Activated naive CD8-positive, alpha-beta T cell treated with anti-CD3 and anti-CD28 coated beads, Interleukin-2, amount 50 U/mL, for 24 hours (primary cell): ENCODE measurements at regions not wholly inside any gene's neighbourhood (a gene's known extent, or its start where the extent isn't known, plus 50 kb on each side); places are given as distances from the start of the nearest gene placed in this dataset.

Source experiments
- ATAC-seq: fragments of 150-1000 bp; cut with Tn5 transposase; one replicate; pipeline ENCODE4 v1.10.0; 2021
- DNase-seq: peaks from one replicate; pipeline ENCODE4 v3.0.0; 2021
- H3K27ac Mint-ChIP-seq: one replicate; pipeline ENCODE4 v1.8.0; 2021; ENCODE audit warnings: mild to moderate bottlenecking, mixed read lengths
- H3K27me3 Mint-ChIP-seq: one replicate; pipeline ENCODE4 v1.8.0; 2021; ENCODE audit warnings: mixed read lengths
- H3K36me3 Mint-ChIP-seq: one replicate; pipeline ENCODE4 v1.8.0; 2021; ENCODE audit warnings: low read depth, mixed read lengths
- H3K4me1 Mint-ChIP-seq: one replicate; pipeline ENCODE4 v1.8.0; 2021; ENCODE audit warnings: mixed read lengths
- H3K4me3 Mint-ChIP-seq: one replicate; pipeline ENCODE4 v1.8.0; 2021; ENCODE audit warnings: mild to moderate bottlenecking, moderate library complexity, mixed read lengths
- H3K9me3 Mint-ChIP-seq: one replicate; pipeline ENCODE4 v1.8.0; 2021; ENCODE audit warnings: mixed read lengths

DNA sequence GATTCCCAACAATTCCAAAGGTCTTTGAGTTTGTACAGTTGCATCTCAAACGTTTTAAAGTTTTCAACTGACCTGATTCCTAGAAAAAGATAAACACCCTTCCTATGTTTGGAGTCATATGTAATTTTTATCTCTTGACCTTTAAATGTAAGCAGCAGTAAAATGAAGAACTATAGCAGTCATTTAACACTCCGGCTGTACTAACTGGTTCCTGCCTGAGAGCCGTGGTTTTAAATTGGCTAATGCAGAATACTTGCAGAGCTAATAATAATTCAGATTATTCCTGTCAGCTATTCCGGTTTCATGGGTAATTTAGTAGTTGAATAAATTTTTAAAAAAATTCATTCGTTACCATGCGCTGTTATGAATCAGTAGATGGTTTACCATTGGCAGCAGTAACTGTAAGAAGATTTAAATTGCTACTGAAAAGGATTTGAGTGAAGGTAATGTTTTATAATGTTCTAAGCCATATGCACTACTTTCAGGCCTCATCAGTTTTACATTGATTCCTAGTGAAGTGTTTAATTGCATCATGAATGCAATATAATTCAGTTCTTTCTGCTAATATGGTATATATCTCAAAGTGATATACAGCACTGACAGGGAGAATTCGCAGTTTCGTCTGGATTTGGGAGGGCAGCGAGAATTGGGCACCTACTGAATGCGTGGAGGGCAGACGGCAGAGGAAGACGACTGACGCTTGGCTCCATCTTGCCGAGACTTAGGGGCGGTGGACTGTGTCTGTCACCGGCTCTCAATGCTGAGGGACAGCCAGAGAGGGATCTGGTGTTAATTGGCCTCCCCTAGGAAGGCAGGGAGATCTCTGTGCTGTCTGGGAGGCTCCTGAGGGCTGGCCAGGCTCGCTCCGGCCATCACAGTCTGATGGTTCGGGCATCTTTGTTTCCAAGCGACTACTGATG, 217.7 kb downstream of the PHETA1 start:
- Mint-ChIP-seq H3K4me3 (no peak overlapping the region), H3K36me3 (no peaks in the 10 kb centered on the region), H3K27me3 (peaks cover 5% of the 10 kb centered on the region), H3K4me1 (no peaks in the 10 kb centered on the region), H3K27ac (no peak overlapping the region), H3K9me3 (peaks cover 4% of the 10 kb centered on the region)
- ATAC-seq: no peak
- DNase-seq: no peak

DNA sequence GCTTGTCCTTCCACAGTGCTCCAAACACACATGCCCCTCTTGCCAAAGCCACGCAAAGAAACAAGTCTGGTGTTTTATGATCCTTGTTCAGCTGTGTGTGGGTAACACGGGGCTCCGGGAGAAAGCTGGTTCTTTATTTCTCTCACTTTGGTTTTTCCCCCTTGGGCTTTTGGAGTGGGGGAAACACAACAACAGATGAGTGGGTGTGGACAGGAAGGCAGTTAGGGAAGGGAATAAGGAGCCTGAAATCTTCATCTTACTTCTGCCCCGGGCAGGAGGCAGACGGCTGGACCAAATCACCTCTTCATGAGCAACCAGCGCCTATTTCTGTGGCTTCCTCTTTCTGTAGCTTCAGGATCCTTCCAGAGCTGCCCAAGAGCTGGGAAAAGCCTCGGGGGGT, 218.5 kb downstream of the PHETA1 start:
- H3K4me1 Mint-ChIP-seq: no peaks in the 10 kb centered on the region
- H3K4me3 Mint-ChIP-seq: no peak overlapping the region
- ATAC-seq (no peak), DNase-seq (no peak)
- peaks cover 5% of the 10 kb centered on the region for H3K27me3 Mint-ChIP-seq
- H3K36me3 Mint-ChIP-seq: no peaks in the 10 kb centered on the region
- H3K9me3 Mint-ChIP-seq: peaks cover 4% of the 10 kb centered on the region
- H3K27ac Mint-ChIP-seq: no peak overlapping the region

DNA sequence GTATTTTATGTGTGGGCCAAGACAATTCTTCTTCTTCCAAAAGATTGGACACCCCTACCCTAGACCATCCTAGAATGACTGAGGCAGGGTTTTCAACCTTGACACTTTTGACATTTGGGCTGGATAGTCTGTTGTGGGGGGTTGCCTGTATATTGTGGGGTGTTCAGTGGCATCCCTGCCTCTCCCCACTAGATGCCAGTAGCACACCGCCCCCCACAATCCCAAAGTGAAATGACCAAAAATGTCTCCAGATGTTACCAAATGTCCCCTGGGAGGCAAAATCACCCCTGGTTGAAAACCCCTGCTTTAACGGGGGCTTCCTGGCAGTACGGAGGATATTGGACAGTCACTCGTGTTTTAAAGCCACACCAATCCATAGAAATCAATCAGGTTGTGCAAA, 219.6 kb downstream of the PHETA1 start:
- Mint-ChIP-seq H3K27ac (no peak overlapping the region), H3K36me3 (no peaks in the 10 kb centered on the region), H3K27me3 (peaks cover 5% of the 10 kb centered on the region), H3K4me3 (no peak overlapping the region), H3K4me1 (no peaks in the 10 kb centered on the region), H3K9me3 (peaks cover 4% of the 10 kb centered on the region)
- DNase-seq (no peak), ATAC-seq (no peak)

DNA sequence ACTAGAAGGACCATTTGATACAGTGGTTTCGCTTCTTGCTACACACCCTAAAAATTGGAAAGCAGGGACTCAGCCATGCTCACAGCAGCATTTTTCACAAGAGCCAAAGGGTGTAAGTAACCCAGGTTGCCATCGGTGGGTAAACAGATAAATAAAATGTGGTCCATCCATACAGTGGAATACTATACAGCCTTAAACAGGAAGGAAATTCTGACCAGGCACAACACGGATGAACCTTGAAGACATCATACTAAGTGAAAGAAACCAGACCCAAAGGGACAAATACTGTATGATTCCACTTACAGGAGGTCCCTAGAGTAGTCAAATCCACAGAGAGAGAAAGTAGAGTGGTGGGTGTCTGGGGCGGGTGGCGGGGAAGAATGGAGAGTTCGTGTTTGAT, 220.9 kb downstream of the PHETA1 start:
- Mint-ChIP-seq H3K27ac (no peak overlapping the region), H3K27me3 (peaks cover 5% of the 10 kb centered on the region), H3K9me3 (peaks cover 4% of the 10 kb centered on the region), H3K36me3 (no peaks in the 10 kb centered on the region), H3K4me1 (no peaks in the 10 kb centered on the region), H3K4me3 (no peak overlapping the region)
- ATAC-seq (no peak), DNase-seq (no peak)

DNA sequence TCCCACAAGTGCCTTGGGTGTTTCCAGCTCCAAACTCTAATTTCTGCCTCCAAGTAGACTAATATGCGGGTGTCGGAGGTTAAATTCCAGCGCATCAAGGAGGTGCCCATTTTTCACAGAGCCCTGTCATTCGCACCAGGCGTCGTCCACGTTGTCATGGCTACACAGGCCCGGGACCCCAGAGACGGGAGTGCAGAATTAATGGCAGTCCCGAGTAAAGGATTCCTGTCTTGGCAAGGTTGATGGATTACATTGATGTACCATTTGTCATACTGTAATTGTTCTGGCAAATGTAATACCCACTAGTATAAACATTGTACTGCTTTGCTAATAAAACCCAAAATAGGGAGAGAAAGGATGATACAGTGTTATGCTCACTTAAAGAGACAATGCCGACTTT, 222.9 kb upstream of the MYL2 start:
- peaks cover 2% of the 10 kb centered on the region for H3K27me3 Mint-ChIP-seq

DNA sequence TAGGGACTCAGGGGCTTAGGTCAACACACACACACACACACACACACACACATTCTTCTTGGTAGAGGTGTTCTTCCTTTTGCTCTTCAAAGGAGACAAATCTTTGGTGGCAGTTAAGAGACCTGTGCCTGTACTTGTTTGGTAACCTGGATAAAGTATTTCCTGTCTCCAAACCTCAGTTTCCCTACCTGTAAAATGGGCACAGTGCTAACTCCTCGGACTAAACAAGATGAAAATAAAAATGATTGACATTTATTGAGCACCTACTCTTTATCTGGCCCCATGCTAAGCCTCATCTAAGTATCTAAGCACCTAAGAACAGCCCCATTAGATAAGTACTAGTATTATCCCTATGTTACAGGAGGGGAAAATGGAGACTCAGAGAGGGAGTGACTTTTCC, 220.8 kb upstream of the MYL2 start:
- no peaks in the 10 kb centered on the region for H3K9me3 Mint-ChIP-seq
- no peak overlapping the region for H3K27ac Mint-ChIP-seq
- H3K4me1 Mint-ChIP-seq: no peaks in the 10 kb centered on the region
- no peaks in the 10 kb centered on the region for H3K36me3 Mint-ChIP-seq
- ATAC-seq (no peak), DNase-seq (no peak)
- H3K27me3 Mint-ChIP-seq: no peaks in the 10 kb centered on the region
- H3K4me3 Mint-ChIP-seq: no peak overlapping the region

More for the DNA sequence above, 222.9 kb upstream of the MYL2 start:
- no peaks in the 10 kb centered on the region for H3K36me3 Mint-ChIP-seq
- DNase-seq (no peak), ATAC-seq (no peak)
- peaks cover 4% of the 10 kb centered on the region for H3K9me3 Mint-ChIP-seq
- no peak overlapping the region for H3K27ac Mint-ChIP-seq
- H3K4me3 Mint-ChIP-seq: no peak overlapping the region
- no peaks in the 10 kb centered on the region for H3K4me1 Mint-ChIP-seq

DNA sequence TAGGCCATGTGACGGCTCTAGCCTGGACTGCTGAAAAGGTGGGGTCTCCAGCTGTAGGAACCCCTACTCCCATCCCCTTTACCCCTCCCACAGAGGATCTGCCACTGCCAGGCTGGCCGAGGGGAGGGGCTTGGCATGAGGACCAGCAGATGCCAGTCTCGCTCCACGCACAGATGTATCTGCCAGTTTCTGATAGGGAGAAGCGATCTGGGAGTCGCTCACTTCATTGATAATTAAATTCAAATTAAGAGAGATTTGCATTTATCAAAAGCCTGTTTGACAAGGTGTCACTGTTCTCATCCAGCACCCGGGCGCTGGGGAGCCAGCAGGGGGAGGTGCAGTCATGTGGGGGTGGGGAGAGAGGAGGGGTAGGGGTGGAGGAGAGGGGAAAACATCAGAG, 217.6 kb upstream of the MYL2 start:
- Mint-ChIP-seq H3K27ac (no peak overlapping the region), H3K27me3 (peaks cover 2% of the 10 kb centered on the region), H3K9me3 (no peaks in the 10 kb centered on the region), H3K4me1 (no peaks in the 10 kb centered on the region), H3K36me3 (no peaks in the 10 kb centered on the region), H3K4me3 (no peak overlapping the region)
- ATAC-seq: no peak
- DNase-seq: no peak

DNA sequence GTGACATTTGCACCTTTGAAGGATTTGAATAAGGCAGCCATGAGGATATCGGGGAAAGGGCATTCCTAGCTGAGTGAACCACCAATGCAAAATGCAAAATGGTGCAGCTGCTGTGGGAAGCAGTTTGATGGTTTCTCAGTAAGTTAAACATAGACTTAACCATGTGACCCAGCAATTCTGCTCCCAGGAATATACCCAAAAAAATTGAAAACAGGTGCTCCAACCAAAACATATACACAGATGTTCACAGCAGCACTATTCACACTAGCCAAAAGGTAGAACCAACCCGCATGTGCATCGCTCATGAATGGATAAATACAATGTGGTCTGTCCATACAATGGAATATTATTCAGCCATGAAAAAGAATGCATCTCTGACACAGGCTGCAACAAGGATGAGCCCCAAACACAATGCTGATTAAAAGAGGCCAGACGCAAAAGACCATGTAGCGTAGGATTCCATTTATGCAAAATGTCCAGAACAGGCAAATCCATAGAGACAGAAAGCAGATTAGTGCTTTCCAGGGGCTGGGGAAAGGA, 215.0 kb upstream of the MYL2 start:
- peaks cover 2% of the 10 kb centered on the region for H3K27me3 Mint-ChIP-seq
- no peak overlapping the region for H3K27ac Mint-ChIP-seq
- H3K4me1 Mint-ChIP-seq: no peaks in the 10 kb centered on the region
- no peak overlapping the region for H3K4me3 Mint-ChIP-seq
- DNase-seq: no peak
- H3K36me3 Mint-ChIP-seq: no peaks in the 10 kb centered on the region
- no peaks in the 10 kb centered on the region for H3K9me3 Mint-ChIP-seq
- no peak for ATAC-seq

DNA sequence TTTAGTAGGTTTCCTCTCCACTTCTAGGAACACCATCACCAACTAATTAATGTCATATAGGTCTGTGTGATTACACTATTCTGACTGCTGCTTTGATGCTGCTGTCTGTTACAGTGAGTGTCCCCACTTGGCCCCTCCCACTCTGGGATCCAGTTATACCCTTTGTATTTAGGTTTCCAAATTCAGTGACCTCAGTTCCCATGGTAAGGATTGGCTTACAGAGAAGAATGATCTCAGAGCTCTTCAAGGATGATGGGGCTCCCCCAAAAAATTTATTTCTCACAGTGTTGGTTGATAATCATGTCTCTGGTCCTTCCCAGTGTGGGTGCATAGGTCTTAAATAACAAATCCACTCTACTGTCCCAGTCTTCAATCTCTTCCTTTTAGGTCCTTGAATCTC, 210.0 kb upstream of the MYL2 start:
- Mint-ChIP-seq H3K4me1 (no peaks in the 10 kb centered on the region), H3K27ac (no peak overlapping the region), H3K36me3 (no peaks in the 10 kb centered on the region), H3K27me3 (peaks cover 2% of the 10 kb centered on the region), H3K9me3 (no peaks in the 10 kb centered on the region), H3K4me3 (no peak overlapping the region)
- DNase-seq: no peak
- no peak for ATAC-seq

DNA sequence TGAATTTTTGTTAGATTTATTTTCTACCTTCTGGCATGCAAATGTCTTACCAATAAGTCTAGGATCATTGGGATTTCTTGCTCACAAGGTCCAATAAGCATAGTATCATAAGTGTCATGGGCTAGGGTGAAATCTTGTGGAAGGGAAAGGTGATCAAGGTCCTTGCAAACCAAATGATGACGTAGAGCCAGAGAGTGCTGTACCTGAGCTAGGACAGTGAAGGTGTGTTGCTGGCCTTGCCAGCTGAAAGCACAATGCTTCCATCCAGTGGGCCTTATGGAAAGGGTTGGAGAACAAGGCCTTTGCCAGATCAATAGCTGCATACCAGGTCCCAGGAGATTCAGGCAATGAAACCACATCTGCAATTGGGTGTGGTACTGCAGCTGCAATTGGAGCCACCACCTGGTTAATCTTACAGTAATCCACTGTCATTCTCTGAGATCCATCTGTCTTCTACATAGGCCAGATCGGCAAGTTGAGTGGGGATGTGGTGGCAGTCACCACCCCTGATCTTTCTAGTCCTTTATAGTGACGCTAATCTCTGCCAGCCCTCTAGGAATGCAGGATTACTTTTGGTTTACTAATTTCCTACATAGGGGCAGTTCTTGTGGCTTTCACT, 208.9 kb upstream of the MYL2 start:
- Mint-ChIP-seq H3K4me3 (no peak overlapping the region), H3K27ac (no peak overlapping the region), H3K27me3 (no peaks in the 10 kb centered on the region), H3K9me3 (no peaks in the 10 kb centered on the region), H3K4me1 (no peaks in the 10 kb centered on the region), H3K36me3 (no peaks in the 10 kb centered on the region)
- no peak for DNase-seq
- ATAC-seq: no peak

DNA sequence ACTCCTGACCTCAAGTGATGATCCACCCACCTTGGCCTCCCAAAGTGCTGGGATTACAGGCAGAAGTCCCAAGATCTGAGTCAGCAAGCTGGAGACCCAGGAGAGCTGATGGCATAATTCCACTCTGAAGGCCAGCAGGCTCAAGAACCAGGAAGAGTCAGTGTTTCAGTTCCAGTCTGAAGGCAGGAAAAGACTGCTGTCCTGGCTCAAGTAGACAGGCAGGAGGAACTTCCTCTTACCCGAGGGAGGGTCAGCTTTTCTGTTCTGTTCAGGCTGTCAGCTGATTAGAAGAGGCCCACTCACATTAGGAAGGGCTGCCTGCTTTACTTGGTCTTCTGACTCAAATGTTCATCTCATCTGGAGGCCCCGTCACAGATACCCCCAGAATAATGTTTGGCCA, 206.0 kb upstream of the MYL2 start:
- H3K9me3 Mint-ChIP-seq: no peaks in the 10 kb centered on the region
- no peak for ATAC-seq
- H3K27me3 Mint-ChIP-seq: no peaks in the 10 kb centered on the region
- H3K36me3 Mint-ChIP-seq: no peaks in the 10 kb centered on the region
- DNase-seq: no peak
- no peaks in the 10 kb centered on the region for H3K4me1 Mint-ChIP-seq
- no peak overlapping the region for H3K4me3 Mint-ChIP-seq
- no peak overlapping the region for H3K27ac Mint-ChIP-seq

DNA sequence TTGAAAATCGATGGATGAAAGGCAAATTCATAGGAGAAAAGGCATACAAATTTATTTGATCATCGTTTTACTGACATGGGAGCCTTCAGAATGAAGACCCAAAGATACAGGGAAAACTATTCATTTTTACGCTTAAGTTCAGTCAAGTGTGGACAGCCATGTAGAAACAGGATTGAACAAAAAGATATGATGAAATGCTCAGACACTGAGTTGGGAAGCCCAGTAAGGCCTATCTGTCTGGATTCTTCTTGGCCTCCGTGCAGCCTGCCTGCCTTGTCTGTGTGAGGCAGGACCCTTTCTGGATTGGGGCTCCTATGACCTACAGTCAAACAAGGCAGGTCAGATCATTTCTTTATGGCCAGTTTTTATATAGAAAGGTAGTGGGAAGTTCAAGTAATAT, 203.8 kb upstream of the MYL2 start:
- H3K36me3 Mint-ChIP-seq: no peaks in the 10 kb centered on the region
- no peak for ATAC-seq
- no peak overlapping the region for H3K27ac Mint-ChIP-seq
- H3K4me3 Mint-ChIP-seq: no peak overlapping the region
- H3K4me1 Mint-ChIP-seq: no peaks in the 10 kb centered on the region
- peaks cover 3% of the 10 kb centered on the region for H3K27me3 Mint-ChIP-seq
- DNase-seq: no peak
- H3K9me3 Mint-ChIP-seq: no peaks in the 10 kb centered on the region

DNA sequence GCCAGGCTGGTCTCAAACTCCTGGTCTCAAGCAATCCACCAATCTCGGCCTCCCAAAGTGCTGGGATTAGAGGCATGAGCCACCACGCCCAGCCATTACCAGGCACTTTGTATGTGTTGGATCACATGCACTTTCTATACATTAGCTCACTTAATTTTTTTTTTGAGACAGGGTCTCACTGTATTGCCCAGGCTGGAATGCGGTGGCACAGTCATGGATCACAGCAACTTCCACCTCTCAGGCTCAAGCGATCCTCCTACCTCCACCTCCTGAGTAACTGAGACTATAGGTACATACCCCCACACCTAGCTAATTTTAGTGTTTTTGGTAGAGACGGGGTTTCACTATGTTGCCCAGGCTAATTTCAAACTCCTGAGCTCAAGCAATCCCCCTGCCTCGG, 203.0 kb upstream of the MYL2 start:
- no peak for DNase-seq

DNA sequence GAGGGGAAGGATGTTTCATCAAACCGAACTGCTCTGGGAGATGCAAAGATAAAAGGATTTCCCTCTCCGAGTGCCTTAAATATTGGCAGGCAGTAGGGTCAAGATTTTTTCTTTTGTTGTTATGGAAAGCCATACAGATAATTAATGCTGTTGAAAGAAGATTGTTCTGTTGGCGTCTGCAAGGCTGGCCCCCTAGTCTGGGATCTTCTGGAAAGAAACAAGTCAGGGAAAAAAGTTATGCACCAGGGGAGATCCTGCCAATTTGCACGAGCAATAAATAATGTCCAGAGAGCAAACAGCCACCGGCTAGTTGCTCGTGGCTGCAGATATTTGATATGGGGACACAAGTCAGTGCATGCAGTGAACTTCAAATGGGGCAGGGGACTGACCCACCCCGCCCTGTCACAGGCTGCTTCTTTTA, 202.1 kb upstream of the MYL2 start:
- DNase-seq (no peak), ATAC-seq (no peak)
- Mint-ChIP-seq H3K27ac (no peak overlapping the region), H3K36me3 (no peaks in the 10 kb centered on the region), H3K4me3 (no peak overlapping the region), H3K9me3 (peaks cover under 1% of the 10 kb centered on the region), H3K27me3 (peaks cover 3% of the 10 kb centered on the region), H3K4me1 (no peaks in the 10 kb centered on the region)

More for the DNA sequence above, 203.0 kb upstream of the MYL2 start:
- no peaks in the 10 kb centered on the region for H3K4me1 Mint-ChIP-seq
- H3K27ac Mint-ChIP-seq: no peak overlapping the region
- no peak for ATAC-seq
- no peaks in the 10 kb centered on the region for H3K9me3 Mint-ChIP-seq
- H3K4me3 Mint-ChIP-seq: no peak overlapping the region
- H3K27me3 Mint-ChIP-seq: peaks cover 3% of the 10 kb centered on the region
- no peaks in the 10 kb centered on the region for H3K36me3 Mint-ChIP-seq

DNA sequence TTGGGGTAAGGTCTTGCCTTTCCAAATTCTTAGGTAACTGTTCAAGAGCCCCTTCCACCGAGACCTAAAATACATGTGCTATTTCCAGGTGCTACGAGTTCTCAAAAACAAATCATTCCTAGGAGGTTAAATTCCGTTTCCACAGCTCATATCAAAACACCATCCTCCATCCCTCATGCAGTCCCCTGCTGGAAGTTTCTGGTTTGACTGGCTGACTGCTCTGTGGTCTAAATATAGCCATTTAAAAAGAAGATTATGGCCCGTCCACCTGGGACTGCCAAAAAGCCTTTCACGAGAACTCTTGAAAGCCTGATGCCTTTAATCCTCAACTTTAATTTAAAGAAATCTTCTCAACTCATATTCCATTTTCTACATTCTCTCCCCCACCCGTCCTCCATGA, 201.5 kb upstream of the MYL2 start:
- no peak overlapping the region for H3K27ac Mint-ChIP-seq
- H3K9me3 Mint-ChIP-seq: peaks cover 5% of the 10 kb centered on the region
- H3K4me1 Mint-ChIP-seq: no peaks in the 10 kb centered on the region

More for the DNA sequence above, 201.5 kb upstream of the MYL2 start:
- peaks cover 7% of the 10 kb centered on the region for H3K27me3 Mint-ChIP-seq
- DNase-seq (no peak), ATAC-seq (no peak)
- no peaks in the 10 kb centered on the region for H3K36me3 Mint-ChIP-seq
- H3K4me3 Mint-ChIP-seq: no peak overlapping the region
